SH-SY5Y (cell line): ENCODE measurements at regions not wholly inside any gene's neighbourhood (a gene's known extent, or its start where the extent isn't known, plus 50 kb on each side); places are given as distances from the start of the nearest gene placed in this dataset.

ENCODE experiments used
- GATA2 ChIP-seq: IDR thresholded peaks from 2 replicates; pipeline ENCODE4 v1.6.1; 2011; ENCODE audit warnings: mild to moderate bottlenecking, low read depth, low read length
- GATA3 ChIP-seq: IDR thresholded peaks from 2 replicates; pipeline ENCODE4 v1.6.1; 2011; ENCODE audit warnings: low read depth, mild to moderate bottlenecking, low read length, moderate library complexity

DNA sequence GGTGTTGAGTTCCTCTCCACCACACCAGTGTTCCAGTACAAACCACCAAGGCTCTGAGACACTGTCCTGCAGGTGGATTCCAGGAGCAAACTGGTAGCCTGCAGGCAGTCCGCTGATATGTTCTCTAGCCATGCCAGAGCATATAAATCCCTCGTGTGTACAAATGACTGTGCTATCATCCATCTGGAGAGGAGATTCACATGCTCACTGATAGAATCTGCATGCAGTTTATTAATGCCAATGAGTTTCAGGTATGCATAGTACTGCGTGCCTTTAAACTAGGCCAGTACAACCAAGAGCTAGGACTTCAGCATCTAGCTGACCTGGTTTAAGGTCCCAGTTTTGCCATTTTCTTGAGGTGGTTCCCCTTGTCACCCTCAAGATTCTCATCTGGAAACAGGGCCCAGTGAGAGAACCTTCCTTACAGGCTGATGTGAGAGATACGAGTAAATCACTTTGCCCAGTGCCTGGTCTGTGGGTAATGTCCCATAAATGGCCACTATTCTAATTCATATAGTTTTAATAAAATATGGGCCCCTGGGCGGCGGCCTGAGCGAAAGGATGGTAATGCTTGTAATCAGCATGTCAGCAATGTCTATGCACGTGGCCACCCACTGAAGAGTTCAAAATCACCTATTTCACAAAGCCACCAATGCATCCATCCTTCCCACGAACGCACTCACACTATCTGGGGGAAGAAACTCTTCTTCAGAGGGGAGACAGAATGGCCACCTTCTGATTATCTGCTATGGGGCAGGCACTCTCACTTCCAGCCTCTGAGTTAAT, 268.0 kb upstream of the ZMIZ1 start:
- TF ChIP-seq GATA2, result peak; percentile 74
- no peak for TF ChIP-seq GATA3
